MM.1S (cell line): ENCODE measurements at regions not wholly inside any gene's neighbourhood (a gene's known extent, or its start where the extent isn't known, plus 50 kb on each side); places are given as distances from the start of the nearest gene placed in this dataset.

Source experiments
- CTCF ChIP-seq: fragments of 300-600 bp; sonication (generic); IDR thresholded peaks from 2 replicates; pipeline ENCODE4 v1.5.1; 2016; ENCODE audit warnings: antibody characterized with exemption, low read length, mixed read lengths
- EZH2 ChIP-seq: fragments of 300-600 bp; sonication (generic); optimal IDR thresholded peaks from 2 replicates; pipeline ENCODE3; 2017; ENCODE audit warnings: low read depth, mild to moderate bottlenecking, antibody characterized with exemption, low read length, mixed read lengths
- EZH2phosphoT487 ChIP-seq: fragments of 300-600 bp; sonication (generic); IDR thresholded peaks from 2 replicates; pipeline ENCODE4 v1.6.1; 2018; ENCODE audit warnings: antibody characterized with exemption, low read length

GRCh38 chr1:234697015-234697414 lies 87.0 kb upstream of the IRF2BP2 start:
- no peak for TF ChIP-seq CTCF
- no peak for TF ChIP-seq EZH2
- no peak for TF ChIP-seq EZH2phosphoT487
